HEK293 (cell line): ENCODE measurements at regions not wholly inside any gene's neighbourhood (a gene's known extent, or its start where the extent isn't known, plus 50 kb on each side); places are given as distances from the start of the nearest gene placed in this dataset.

Experiments used
- HOXA7 ChIP-seq: sonication (generic); formaldehyde crosslinking; IDR thresholded peaks from 2 replicates; pipeline ENCODE4 v1.8.1; 2022; ENCODE audit warnings: missing genetic modification reagents, borderline replicate concordance
- MZF1 ChIP-seq: fragments of 450-650 bp; formaldehyde crosslinking; IDR thresholded peaks from 2 replicates; pipeline ENCODE4 v1.5.1; 2017; ENCODE audit warnings: missing biosample characterization, missing genetic modification characterization, borderline replicate concordance
- TCF7L2 ChIP-seq: IDR thresholded peaks from 2 replicates; pipeline ENCODE4 v1.6.1; 2011; ENCODE audit warnings: low read depth, mild to moderate bottlenecking, inconsistent platforms, low read length, moderate library complexity, borderline replicate concordance
- ZNF175 ChIP-seq: fragments of 450-650 bp; formaldehyde crosslinking; IDR thresholded peaks from 2 replicates; pipeline ENCODE4 v1.5.1; 2016; ENCODE audit warnings: missing biosample characterization, missing genetic modification characterization
- ZNF530 ChIP-seq: fragments of 450-650 bp; formaldehyde crosslinking; IDR thresholded peaks from 2 replicates; pipeline ENCODE4 v1.5.1; 2016; ENCODE audit warnings: low read depth, missing biosample characterization, missing genetic modification characterization
- ZNF558 ChIP-seq: fragments of 450-650 bp; formaldehyde crosslinking; IDR thresholded peaks from 2 replicates; pipeline ENCODE4 v1.5.1; 2016; ENCODE audit warnings: missing biosample characterization, missing genetic modification characterization
- ZNF596 ChIP-seq: fragments of 450-650 bp; IDR thresholded peaks from 2 replicates; pipeline ENCODE4 v1.5.0; 2018; ENCODE audit warnings: missing biosample characterization, mild to moderate bottlenecking, missing genetic modification characterization, moderate library complexity
- ZNF768 ChIP-seq: fragments of 450-650 bp; formaldehyde crosslinking; IDR thresholded peaks from 2 replicates; pipeline ENCODE4 v1.5.1; 2018; ENCODE audit warnings: missing biosample characterization, mild to moderate bottlenecking, missing genetic modification characterization
- TF ChIP-seq, protein P1 (sequence below): fragments of 450-650 bp; formaldehyde crosslinking; IDR thresholded peaks from 2 replicates; pipeline ENCODE4 v1.5.1; 2016; ENCODE audit warnings: missing biosample characterization, missing genetic modification characterization, low read depth
- TF ChIP-seq, protein P2 (sequence below): fragments of 450-650 bp; formaldehyde crosslinking; IDR thresholded peaks from 2 replicates; pipeline ENCODE4 v1.5.1; 2016; ENCODE audit warnings: missing biosample characterization, missing genetic modification characterization
- TF ChIP-seq, protein P3 (sequence below): fragments of 450-650 bp; formaldehyde crosslinking; IDR thresholded peaks from 2 replicates; pipeline ENCODE4 v1.5.1; 2016; ENCODE audit warnings: missing biosample characterization, missing genetic modification characterization
- TF ChIP-seq, protein P4 (sequence below): fragments of 450-650 bp; formaldehyde crosslinking; IDR thresholded peaks from 2 replicates; pipeline ENCODE4 v1.5.1; 2016; ENCODE audit warnings: missing biosample characterization, missing genetic modification characterization
- TF ChIP-seq, protein P5 (sequence below): fragments of 450-650 bp; formaldehyde crosslinking; conservative IDR thresholded peaks from 2 replicates; pipeline ENCODE4 v1.5.1; 2016; ENCODE audit warnings: low read depth, missing biosample characterization, missing genetic modification characterization

DNA sequence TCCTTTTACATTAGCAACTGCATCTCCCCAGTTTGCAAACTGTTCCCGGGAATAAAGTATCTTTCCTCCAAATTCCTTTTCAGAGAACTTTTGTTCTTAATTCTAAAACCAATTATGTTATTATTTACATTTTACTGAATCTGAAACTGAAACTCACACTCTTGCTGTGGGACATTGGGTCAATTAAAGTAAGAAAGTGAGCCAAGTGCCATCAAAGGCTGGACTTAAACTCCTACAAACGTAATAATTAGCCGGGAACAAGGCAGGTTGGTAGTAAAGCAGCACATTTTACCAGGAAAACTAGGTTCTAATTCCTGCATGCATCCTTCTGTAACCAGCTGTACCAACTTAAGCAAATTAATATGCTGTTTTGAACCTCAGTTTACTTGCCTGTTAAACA is 328.2 kb upstream of the ZNF462 start:
- TF ChIP-seq TCF7L2 (no peak), ZNF558 (tag by site-specific recombination) (no peak), ZNF175 (no peak), HOXA7 (CRISPR knock-in tag) (no peak), ZNF596 (tag by site-specific recombination) (no peak), ZNF768 (no peak), MZF1 (tag by site-specific recombination) (no peak), ZNF530 (tag by site-specific recombination) (no peak)
- TF ChIP-seq, protein P1, sequence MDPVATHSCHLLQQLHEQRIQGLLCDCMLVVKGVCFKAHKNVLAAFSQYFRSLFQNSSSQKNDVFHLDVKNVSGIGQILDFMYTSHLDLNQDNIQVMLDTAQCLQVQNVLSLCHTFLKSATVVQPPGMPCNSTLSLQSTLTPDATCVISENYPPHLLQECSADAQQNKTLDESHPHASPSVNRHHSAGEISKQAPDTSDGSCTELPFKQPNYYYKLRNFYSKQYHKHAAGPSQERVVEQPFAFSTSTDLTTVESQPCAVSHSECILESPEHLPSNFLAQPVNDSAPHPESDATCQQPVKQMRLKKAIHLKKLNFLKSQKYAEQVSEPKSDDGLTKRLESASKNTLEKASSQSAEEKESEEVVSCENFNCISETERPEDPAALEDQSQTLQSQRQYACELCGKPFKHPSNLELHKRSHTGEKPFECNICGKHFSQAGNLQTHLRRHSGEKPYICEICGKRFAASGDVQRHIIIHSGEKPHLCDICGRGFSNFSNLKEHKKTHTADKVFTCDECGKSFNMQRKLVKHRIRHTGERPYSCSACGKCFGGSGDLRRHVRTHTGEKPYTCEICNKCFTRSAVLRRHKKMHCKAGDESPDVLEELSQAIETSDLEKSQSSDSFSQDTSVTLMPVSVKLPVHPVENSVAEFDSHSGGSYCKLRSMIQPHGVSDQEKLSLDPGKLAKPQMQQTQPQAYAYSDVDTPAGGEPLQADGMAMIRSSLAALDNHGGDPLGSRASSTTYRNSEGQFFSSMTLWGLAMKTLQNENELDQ: no peak
- TF ChIP-seq, protein P2, sequence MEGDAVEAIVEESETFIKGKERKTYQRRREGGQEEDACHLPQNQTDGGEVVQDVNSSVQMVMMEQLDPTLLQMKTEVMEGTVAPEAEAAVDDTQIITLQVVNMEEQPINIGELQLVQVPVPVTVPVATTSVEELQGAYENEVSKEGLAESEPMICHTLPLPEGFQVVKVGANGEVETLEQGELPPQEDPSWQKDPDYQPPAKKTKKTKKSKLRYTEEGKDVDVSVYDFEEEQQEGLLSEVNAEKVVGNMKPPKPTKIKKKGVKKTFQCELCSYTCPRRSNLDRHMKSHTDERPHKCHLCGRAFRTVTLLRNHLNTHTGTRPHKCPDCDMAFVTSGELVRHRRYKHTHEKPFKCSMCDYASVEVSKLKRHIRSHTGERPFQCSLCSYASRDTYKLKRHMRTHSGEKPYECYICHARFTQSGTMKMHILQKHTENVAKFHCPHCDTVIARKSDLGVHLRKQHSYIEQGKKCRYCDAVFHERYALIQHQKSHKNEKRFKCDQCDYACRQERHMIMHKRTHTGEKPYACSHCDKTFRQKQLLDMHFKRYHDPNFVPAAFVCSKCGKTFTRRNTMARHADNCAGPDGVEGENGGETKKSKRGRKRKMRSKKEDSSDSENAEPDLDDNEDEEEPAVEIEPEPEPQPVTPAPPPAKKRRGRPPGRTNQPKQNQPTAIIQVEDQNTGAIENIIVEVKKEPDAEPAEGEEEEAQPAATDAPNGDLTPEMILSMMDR (tag by site-specific recombination): no peak
- TF ChIP-seq, protein P3, sequence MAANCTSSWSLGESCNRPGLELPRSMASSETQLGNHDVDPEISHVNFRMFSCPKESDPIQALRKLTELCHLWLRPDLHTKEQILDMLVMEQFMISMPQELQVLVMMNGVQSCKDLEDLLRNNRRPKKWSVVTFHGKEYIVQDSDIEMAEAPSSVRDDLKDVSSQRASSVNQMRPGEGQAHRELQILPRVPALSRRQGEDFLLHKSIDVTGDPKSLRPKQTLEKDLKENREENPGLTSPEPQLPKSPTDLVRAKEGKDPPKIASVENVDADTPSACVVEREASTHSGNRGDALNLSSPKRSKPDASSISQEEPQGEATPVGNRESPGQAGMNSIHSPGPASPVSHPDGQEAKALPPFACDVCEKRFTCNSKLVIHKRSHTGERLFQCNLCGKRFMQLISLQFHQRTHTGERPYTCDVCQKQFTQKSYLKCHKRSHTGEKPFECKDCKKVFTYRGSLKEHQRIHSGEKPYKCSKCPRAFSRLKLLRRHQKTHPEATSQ (tag by site-specific recombination): no peak
- TF ChIP-seq, protein P4, sequence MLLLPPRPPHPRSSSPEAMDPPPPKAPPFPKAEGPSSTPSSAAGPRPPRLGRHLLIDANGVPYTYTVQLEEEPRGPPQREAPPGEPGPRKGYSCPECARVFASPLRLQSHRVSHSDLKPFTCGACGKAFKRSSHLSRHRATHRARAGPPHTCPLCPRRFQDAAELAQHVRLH (tag by site-specific recombination): no peak
- TF ChIP-seq, protein P5, sequence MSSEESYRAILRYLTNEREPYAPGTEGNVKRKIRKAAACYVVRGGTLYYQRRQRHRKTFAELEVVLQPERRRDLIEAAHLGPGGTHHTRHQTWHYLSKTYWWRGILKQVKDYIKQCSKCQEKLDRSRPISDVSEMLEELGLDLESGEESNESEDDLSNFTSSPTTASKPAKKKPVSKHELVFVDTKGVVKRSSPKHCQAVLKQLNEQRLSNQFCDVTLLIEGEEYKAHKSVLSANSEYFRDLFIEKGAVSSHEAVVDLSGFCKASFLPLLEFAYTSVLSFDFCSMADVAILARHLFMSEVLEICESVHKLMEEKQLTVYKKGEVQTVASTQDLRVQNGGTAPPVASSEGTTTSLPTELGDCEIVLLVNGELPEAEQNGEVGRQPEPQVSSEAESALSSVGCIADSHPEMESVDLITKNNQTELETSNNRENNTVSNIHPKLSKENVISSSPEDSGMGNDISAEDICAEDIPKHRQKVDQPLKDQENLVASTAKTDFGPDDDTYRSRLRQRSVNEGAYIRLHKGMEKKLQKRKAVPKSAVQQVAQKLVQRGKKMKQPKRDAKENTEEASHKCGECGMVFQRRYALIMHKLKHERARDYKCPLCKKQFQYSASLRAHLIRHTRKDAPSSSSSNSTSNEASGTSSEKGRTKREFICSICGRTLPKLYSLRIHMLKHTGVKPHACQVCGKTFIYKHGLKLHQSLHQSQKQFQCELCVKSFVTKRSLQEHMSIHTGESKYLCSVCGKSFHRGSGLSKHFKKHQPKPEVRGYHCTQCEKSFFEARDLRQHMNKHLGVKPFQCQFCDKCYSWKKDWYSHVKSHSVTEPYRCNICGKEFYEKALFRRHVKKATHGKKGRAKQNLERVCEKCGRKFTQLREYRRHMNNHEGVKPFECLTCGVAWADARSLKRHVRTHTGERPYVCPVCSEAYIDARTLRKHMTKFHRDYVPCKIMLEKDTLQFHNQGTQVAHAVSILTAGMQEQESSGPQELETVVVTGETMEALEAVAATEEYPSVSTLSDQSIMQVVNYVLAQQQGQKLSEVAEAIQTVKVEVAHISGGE (tag by site-specific recombination): no peak
